ENCODE measurements at regions not wholly inside any gene's neighbourhood (a gene's known extent, or its start where the extent isn't known, plus 50 kb on each side); places are given as distances from the start of the nearest gene placed in this dataset.

DNA sequence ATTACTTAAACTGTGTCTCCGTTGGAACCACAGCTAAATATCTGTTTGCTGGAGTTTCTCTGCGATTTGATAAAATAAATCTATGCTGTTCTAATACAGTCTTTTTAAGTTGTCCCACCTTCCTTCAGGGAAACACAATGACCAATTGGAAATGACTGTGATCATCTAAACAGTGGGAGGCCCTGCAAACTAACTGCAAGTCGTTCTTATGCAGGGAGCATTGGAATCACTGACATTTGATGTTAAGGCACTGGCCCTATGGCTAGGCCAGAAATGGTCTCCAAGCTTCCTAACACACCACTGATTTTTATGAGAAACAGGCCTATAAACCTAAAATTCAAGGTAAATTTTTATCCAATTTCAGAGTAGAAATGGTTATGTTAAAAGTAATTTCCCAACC is 645.2 kb downstream of the LMO4 start:
- TF ChIP-seq, protein P1, sequence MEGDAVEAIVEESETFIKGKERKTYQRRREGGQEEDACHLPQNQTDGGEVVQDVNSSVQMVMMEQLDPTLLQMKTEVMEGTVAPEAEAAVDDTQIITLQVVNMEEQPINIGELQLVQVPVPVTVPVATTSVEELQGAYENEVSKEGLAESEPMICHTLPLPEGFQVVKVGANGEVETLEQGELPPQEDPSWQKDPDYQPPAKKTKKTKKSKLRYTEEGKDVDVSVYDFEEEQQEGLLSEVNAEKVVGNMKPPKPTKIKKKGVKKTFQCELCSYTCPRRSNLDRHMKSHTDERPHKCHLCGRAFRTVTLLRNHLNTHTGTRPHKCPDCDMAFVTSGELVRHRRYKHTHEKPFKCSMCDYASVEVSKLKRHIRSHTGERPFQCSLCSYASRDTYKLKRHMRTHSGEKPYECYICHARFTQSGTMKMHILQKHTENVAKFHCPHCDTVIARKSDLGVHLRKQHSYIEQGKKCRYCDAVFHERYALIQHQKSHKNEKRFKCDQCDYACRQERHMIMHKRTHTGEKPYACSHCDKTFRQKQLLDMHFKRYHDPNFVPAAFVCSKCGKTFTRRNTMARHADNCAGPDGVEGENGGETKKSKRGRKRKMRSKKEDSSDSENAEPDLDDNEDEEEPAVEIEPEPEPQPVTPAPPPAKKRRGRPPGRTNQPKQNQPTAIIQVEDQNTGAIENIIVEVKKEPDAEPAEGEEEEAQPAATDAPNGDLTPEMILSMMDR (IDR thresholded peaks at IDR 0.05; ENCODE audit: insufficient read depth, low read depth, low read length), result no peak
- TF ChIP-seq EZH2 (IDR thresholded peaks at IDR 0.05; ENCODE audit: insufficient read depth, low read length), result no peak
